Fibroblast of skin of abdomen (primary cell): ENCODE measurements at regions not wholly inside any gene's neighbourhood (a gene's known extent, or its start where the extent isn't known, plus 50 kb on each side); places are given as distances from the start of the nearest gene placed in this dataset.
"Not testable (repeated sequence)": the region's sequence is repeated elsewhere in the genome, so short reads cannot be mapped to it uniquely, and the experiment has no call there.

Experiments
- DNase-seq: peaks from one replicate; pipeline ENCODE4 v3.0.0-alpha.2; 2013

GRCh38 chr5:173667702-173668101 lies 51.3 kb upstream of the BOD1 start:
- no peak for DNase-seq

- DNase-seq: no peak
Observed at GRCh38 chr5:173668245-173668800, 51.9 kb upstream of the BOD1 start.

- no peak for DNase-seq
Observed at GRCh38 chr5:173668910-173669309, 52.5 kb upstream of the BOD1 start.

- DNase-seq: no peak
Observed at GRCh38 chr5:173669483-173669882, 53.0 kb upstream of the BOD1 start.

DNA sequence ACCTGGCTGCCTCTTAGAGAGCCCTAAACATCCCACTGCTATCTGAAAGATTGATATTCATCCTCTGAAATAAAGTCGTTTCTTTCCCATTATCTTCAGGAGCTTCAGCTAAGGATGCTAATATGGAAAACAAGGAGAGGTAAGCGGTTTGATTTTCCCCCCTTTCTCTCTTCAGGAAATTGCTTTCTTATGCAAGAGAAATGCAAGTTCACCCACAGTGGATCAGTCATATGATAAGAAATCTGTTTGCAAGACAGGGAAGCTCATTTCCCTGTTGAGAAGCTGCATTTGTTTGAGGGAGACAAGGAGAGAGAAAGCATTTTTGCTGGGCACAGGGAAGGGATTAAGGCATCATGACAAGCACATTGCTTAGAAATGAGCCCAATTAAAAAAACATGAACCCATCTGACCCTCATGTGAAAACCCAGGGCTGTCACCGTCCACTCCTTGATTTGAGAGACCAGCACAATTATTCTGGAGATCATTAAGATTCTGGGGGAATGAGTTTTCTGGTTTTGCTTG lies 53.7 kb upstream of the BOD1 start:
- peak; percentile 39 for DNase-seq

DNA sequence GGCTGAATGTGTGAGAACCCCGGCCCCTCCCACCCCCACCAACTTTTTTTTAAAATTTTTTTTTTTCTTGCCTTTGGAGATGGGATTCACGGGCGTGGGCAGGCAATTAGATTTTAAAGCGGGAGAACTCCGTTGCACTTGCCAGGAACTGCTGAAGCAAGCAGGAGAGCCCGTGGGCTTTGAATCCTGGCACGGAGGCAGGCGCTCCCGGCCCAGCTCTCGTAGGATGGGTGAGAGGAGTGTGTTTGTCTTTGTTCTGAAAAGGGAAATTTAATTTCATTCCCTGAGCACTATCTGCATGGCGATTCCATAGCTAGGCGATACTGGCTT lies 54.3 kb upstream of the BOD1 start:
- no peak for DNase-seq

DNA sequence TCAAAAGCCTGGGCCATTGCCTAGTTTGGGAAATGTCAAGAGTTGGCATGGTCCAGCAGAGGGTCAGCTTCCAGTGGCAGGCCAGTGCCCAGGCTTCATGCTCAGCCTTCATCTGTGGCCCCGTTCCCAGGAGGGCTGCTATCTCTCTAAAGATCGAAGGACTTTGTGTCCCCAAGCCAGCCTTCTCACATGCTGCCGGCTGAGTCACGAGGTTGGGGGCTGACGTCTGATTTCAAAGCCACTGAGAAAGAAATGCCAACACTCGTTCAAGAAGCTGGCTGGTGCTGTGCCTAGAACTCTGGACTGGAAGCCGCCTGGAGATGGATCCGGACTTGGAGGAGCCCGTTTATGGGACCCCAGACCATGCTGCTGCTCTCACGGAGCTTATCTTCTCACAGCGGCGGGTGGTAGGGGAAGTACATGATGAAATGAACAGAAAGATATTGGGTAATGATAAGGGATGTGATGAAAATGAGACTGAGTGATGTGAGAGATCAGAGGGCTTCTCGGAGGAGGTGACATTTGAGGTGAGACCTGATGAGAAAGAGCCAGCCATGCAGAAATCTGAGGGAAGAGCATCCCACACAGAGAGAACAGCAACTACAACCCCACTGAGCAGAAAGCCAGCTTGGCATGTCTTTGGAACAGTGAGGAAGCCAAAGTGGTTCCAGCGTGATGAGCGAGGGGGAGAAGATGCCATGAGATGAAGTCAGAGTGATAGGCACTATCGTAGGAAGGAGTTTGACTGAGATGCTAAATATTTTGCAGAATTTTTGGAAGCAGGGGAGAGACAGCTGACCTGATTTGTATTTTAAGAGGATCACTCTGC lies 54.9 kb upstream of the BOD1 start:
- DNase-seq: no peak

GRCh38 chr5:173672166-173672565 lies 55.7 kb upstream of the BOD1 start:
- no peak for DNase-seq

DNA sequence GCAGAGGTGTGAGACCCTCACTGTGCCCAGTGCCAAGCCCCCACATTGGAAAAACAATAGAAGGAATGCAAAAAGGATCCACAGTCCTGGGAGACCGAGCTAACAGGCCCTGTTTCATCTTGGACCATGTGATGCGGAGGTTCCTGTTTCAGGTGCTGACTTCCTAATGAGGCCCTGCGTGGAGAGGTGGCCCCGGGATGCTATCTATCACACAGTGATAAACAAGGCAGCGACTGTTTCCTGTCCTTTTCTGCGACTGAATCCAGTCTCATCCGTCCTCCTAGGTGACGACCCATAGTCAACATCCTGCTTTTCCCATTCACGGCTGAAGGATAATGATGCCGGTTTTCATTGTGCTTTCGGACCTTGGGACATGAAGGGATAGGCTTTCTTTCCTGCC lies 56.4 kb upstream of the BOD1 start:
- DNase-seq: no peak

DNA sequence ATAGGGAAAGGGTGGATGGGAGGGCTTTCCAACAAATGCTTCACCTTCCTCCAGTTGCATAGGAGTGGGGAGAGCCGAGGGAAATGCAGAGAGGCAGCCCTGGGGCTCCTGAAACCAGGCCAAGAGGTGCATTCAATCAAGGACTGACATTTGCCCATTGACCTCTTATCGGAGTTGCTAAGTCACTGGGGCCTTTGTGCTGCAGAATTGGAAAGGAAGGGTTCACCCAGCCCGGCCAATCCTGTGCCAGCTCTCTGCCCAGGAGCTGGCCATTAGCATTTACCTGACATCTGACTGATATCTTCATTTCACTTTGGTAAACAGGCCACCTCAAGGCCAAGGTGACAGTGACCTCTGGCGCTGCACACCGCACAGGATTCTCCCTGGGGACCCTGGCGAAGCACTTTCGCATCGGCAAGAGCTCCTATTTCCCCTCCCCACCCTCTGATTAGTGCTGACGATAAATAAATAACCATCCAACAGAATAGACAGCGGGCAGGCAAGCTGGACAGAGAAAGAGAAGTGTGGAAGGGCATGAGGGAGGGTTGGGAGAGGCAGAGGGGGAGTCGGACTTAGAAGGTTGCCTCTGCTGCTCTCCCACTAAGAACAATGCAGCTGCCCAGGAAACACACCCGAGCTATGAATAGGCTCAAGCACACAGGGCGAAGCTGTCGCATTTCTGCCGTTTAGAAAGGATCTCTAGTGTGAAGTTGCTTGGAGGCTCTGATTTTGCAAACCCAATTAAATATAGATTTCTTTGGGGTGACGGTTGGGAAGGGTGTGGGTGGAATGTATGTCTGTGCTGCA lies 57.0 kb upstream of the BOD1 start:
- no peak for DNase-seq

DNA sequence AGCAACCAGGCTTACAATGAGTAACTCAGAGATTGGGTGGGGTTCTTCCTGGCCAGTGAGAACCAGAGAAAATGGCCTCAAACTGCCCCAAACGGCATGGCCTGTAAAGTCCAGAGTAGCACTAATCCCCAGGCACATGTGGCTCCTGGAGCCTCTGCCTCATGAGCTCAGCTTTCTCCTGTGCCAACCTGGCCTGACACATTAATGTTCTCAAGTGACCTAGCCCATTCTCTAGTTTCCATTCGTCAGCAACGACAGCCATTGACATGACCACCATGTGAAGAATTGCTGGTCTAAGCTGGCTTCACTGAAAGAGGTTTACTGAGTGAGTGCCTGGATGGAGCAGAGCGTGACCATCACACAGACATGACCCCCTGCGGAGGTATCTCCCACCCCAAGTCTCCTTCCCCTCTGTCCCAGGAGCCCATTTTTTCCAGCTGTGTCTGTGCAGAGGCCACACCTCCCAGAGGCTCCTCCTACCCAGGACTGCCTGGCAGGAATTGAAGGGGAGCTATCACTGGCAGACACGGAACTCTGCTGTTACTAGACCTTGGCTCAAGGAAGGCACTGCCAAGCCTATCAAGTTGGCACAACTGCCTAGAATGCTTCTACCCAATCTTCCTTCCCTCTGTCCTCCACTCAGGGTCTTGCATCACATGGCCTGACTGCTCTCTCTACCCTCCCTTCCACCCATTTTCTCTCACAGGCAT lies 59.0 kb upstream of the BOD1 start:
- no peak for DNase-seq

DNA sequence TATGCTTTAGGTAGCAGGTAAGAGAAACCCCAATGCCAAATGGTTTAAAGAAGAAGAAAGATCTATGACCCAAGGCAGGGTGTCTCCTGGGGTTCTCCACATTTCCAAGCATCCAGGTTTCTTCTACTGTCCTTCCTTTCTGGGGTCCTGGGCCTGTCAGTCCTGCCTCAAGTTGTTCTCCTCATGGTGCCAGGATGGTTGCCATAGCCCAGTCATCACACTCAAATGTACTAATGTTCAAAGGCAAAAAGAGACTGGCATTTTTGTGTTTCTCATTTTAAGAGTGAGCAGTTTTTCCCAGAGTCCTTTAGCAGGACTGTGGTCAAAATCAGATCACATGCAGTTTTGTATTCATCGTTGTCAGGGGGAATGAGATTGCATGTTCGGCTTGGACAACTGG lies 59.9 kb upstream of the BOD1 start:
- DNase-seq: no peak

DNA sequence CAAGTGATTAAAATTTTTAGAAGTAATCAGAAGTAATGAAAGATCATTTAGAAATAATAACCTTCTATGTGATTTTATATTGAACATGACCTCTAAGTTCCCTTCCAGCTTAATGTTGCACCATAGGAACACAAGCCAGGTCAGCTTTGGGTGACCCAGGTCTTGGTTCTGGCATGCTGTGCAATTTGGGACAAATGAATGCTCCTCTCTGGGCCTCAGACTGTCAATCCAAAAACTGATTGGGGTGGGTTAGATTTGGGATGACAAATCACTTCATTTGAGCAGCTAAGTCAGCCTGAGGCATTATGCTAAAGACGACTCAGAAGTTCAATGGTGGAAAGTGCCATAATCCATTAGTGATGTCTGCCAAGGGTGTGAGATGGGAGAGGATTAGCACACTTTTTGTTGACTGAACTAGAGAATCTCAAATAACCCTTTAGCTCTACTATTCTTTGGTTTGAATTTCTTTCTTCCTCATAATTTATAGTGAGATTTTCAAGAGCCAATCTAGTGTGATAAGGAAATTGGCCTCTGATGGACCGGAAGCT lies 60.7 kb upstream of the BOD1 start:
- no peak for DNase-seq

GRCh38 chr5:173679909-173680630 lies 63.6 kb upstream of the BOD1 start:
- no peak for DNase-seq

DNA sequence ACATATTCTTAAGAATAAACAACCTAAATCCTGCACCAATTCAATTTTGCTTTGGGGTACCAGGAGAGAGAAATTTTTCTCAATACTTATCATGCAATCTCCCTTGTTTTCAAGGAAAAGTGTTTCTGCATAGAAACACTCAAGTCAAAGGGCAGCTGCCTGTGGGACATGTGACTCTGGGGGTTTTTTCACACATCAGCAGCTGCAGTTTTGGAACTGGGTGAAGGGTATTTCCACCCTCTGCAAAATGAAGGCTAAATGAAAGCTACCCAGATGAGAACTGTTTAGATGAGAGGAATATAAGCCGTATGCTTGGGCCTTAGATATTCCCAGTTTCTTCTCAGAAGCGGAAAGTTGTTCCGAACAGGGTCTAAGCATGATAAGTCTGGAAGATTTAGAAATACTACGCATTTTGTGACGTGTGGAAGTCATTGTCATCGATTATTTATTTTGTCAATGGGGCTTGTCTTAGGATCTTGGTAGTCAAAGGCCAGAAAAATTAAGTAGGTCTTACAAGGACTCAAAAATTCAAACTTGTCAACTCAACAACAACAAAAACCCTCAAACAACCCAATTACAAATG lies 64.3 kb upstream of the BOD1 start:
- no peak for DNase-seq

GRCh38 chr5:173682313-173682712 lies 65.9 kb upstream of the BOD1 start:
- DNase-seq: no peak

DNA sequence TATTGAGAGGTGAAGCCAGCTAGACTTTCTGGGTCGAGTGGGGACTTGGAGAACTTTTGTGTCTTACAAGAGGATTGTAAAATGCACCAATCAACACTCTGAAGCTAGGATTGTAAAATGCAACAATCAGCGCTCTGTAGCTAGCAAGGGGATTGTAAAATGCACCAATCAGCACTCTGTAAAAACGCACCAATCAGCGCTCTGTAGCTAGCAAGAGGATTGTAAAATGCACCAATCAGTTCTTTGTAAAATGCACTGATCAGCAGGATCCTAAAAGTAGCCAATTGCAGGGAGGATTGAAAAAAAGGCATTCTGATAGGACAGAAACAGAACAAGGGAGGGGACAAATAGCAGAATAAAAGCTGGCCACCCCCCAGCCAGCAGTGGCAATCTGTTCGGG lies 68.1 kb upstream of the BOD1 start:
- DNase-seq: not testable (repeated sequence)

GRCh38 chr5:173686950-173687349 lies 70.5 kb upstream of the BOD1 start:
- no peak for DNase-seq

DNA sequence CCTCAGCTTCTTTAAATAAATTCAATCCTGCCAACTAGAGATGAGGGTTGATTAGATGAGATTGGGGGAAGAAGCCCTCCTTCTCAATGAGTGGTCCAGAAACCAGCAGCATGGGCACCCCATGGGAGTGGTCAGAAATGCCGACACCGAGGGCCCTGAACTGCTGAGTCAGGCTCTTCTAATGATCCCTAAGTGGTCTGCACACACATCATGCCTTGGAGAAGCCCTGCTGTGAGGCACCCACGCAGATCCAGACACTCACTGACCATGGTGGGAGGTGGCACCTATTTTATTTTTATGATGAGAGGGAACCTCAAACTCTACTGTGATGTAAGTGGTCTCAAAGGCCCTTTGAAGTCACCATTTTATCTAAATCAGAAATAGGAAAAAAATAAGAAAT lies 72.3 kb upstream of the BOD1 start:
- no peak for DNase-seq

DNA sequence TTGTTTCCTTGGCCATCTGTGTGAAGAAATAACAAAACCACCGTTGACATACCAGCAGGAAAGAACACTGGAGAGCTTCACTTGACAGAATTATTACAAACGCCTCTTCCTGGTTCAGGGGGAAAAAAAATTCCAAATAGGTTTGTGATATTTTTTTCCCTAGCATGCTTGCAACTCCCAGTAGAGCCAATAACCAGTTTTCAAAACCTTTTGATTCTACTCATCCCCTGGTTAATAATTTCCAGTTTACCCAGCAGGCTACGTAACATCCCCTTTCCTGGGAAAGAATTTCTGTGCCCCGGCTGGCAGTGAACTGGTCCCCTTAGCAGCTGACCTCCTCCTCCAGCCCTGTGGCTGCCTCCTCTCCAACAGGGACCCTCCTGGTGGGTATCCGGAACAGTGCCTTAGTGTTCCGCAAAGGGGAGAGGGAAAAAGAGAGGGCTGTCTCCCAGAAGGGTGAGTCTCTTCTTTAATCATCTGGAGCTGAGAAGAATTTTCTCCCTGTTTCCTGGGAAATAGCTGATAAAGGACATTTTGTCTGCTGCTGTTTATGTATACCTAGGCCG lies 72.8 kb upstream of the BOD1 start:
- DNase-seq: no peak

DNA sequence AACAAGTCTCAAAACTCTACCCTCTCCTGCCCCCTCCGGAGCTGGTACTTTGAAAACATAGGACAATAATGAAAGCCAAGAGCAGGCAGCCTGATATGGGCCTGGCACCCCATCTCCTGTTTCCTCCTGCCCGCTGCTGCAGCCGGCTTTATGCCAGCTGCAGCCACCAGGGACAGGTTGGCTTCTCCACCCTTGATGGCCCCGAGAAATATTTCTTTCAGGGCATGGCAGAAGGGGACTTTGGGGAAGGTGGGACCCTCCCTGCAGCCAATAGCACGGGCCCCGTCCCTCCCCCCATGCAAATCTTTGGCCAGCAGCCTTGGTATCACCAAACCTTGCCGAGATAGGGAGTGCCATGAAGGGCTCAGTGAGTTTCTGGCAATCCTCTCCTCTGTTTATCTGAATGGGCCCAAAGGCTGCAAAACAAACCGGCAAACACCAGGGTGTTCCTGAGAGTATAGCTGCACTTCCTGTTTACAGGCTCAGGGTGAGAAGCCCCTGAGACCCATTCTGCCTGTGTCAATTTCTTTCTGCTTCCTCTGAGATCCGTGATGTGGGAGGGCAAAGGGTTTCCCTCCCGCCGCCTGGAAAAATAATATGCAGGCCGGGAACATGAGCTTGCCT lies 73.4 kb upstream of the BOD1 start:
- DNase-seq: no peak
